ENCODE measurements at regions not wholly inside any gene's neighbourhood (a gene's known extent, or its start where the extent isn't known, plus 50 kb on each side); places are given as distances from the start of the nearest gene placed in this dataset.
"Not testable (repeated sequence)": the region's sequence is repeated elsewhere in the genome, so short reads cannot be mapped to it uniquely, and the experiment has no call there.

DNA sequence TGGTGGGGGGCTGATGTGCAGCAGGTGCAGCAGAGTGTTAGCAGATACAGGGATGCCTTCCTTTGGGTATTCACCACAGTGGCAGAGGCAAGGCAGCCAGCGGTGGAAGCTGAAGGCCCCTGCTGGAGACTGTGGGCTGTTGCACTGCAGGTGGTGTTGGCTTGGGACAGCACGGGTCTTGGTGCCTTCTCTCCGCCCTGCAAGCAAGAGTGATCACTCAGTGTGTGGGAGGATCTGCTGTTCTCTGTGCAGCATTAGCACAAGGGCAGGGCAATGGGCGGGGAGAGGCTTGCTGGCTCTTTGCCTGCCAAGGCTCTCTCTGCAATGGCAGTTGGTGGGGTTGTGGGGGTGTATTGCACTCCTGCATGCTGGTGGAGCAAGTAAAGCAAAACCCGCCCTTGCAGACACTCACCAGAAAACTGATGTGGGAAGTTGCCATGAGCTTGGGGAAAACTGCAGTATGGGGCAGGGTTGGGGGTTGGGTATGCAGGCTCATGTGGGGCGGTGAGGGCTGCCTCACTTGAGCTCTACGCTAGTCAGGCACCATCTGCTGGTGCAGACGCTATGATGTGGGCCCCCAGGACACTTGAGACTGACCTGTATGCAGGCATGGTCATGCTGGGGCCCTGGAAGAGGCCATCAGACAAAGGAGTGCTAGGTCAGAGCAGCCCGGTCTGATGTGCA, 820.8 kb upstream of the GRIA3 start:
- Histone ChIP-seq H3K9me3 (replicated peaks; ENCODE audit: control insufficient read depth, insufficient read depth, low read length) (no peaks in the 10 kb centered on the region), H3K79me2 (ENCODE audit: control insufficient read depth, insufficient read depth, low read length) (no peaks in the 10 kb centered on the region), H3K4me3 (no peak overlapping the region), H3K27ac (ENCODE audit: control insufficient read depth, insufficient read depth) (no peak overlapping the region), H4K20me1 (ENCODE audit: control insufficient read depth, insufficient read depth) (no peaks in the 10 kb centered on the region), H2AFZ (ENCODE audit: control insufficient read depth, low read depth, low read length) (no peak overlapping the region), H3K27me3 (replicated peaks in 1 of 2; ENCODE audit: control insufficient read depth in 2 of 2, insufficient read depth in 2 of 2, low read length in 1 of 2) (no peaks in the 10 kb centered on the region), H3K4me1 (ENCODE audit: control insufficient read depth, insufficient read depth, low read length) (no peaks in the 10 kb centered on the region), H3K36me3 (ENCODE audit: control insufficient read depth in 2 of 2, insufficient read depth in 2 of 2, low read length in 1 of 2) (no peaks in the 10 kb centered on the region), H3K4me2 (ENCODE audit: control insufficient read depth, insufficient read depth) (no peak overlapping the region), H3K9ac (ENCODE audit: control insufficient read depth, insufficient read depth, low read length) (no peak overlapping the region)
- TF ChIP-seq, protein P1, sequence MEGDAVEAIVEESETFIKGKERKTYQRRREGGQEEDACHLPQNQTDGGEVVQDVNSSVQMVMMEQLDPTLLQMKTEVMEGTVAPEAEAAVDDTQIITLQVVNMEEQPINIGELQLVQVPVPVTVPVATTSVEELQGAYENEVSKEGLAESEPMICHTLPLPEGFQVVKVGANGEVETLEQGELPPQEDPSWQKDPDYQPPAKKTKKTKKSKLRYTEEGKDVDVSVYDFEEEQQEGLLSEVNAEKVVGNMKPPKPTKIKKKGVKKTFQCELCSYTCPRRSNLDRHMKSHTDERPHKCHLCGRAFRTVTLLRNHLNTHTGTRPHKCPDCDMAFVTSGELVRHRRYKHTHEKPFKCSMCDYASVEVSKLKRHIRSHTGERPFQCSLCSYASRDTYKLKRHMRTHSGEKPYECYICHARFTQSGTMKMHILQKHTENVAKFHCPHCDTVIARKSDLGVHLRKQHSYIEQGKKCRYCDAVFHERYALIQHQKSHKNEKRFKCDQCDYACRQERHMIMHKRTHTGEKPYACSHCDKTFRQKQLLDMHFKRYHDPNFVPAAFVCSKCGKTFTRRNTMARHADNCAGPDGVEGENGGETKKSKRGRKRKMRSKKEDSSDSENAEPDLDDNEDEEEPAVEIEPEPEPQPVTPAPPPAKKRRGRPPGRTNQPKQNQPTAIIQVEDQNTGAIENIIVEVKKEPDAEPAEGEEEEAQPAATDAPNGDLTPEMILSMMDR (IDR thresholded peaks at IDR 0.05 in 2 of 3, conservative IDR thresholded peaks at IDR 0.05 in 1 of 3; ENCODE audit: control insufficient read depth in 2 of 3, extremely low read depth in 1 of 3, insufficient read depth in 1 of 3, low read depth in 3 of 3, low read length in 3 of 3), result 0 out of 6 replicates have a peak, but pooled peaks of 2 of the 3 experiments have one; percentile 4 to 18
- TF ChIP-seq, protein P2, sequence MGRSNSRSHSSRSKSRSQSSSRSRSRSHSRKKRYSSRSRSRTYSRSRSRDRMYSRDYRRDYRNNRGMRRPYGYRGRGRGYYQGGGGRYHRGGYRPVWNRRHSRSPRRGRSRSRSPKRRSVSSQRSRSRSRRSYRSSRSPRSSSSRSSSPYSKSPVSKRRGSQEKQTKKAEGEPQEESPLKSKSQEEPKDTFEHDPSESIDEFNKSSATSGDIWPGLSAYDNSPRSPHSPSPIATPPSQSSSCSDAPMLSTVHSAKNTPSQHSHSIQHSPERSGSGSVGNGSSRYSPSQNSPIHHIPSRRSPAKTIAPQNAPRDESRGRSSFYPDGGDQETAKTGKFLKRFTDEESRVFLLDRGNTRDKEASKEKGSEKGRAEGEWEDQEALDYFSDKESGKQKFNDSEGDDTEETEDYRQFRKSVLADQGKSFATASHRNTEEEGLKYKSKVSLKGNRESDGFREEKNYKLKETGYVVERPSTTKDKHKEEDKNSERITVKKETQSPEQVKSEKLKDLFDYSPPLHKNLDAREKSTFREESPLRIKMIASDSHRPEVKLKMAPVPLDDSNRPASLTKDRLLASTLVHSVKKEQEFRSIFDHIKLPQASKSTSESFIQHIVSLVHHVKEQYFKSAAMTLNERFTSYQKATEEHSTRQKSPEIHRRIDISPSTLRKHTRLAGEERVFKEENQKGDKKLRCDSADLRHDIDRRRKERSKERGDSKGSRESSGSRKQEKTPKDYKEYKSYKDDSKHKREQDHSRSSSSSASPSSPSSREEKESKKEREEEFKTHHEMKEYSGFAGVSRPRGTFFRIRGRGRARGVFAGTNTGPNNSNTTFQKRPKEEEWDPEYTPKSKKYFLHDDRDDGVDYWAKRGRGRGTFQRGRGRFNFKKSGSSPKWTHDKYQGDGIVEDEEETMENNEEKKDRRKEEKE (IDR thresholded peaks at IDR 0.05), result no peak
- ChIA-PET SMC1A (ENCODE audit: uncharacterized antibody, unreplicated experiment) (interaction anchor here (1.6 kb wide), 1 partner anchor 54 kb away, joined by 3 read pairs; no protein-coding TSS in a partner anchor), POLR2A (no interaction called here), CTCF (interaction anchor here (0.6 to 1.2 kb wide), 3 partner anchors 990 to 1665 kb away, joined by 3 read pairs; no protein-coding TSS in a partner anchor), RAD21 (ENCODE audit: unreplicated experiment) (interaction anchor here (0.8 to 1.5 kb wide), 3 partner anchors 88 to 248 kb away, joined by 3 read pairs; no protein-coding TSS in a partner anchor)
- intact Hi-C loops (cut with micrococcal nuclease; ENCODE audit: unreplicated experiment), result no loop called here
- DNase-seq (ENCODE audit: low read depth, low spot score) (no peak), ATAC-seq (peak; percentile 70), FAIRE-seq (no peak)
- WGBS (ENCODE audit: insufficient coverage, insufficient replicate concordance, low lambda C conversion rate, missing lambda C conversion rate), result 13% methylated on average over 9 of the region's 9 CpGs
- BruUV-seq (replicated peaks), result no TSS peak
- in situ Hi-C loops (cut with MboI), result no loop called here

DNA sequence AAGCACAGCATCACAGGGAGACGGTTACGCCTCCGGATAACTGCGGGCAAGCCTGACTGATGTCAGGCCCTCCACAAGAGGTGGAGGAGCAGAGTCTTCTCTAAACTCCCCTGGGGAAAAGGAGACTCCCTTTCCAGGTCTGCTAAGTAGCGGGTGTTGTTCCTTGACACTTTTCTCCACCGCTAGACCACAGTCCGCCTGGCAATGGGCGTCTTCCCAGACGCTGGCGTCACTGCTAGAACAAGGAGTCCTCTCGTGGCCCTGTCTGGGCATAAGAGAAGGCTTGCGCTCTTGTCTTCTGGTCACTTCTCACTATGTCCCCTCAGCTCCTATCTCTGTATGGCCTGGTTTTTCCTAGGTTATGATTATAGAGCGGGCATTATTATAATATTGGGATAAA, 808.5 kb upstream of the GRIA3 start:
- POLR2A ChIA-PET, result not testable (repeated sequence)
- 72% methylated on average over 13 of the region's 13 CpGs for WGBS (ENCODE audit: insufficient coverage, insufficient replicate concordance, low lambda C conversion rate, missing lambda C conversion rate)

More for the DNA sequence above, 808.5 kb upstream of the GRIA3 start:
- H4K20me1 ChIP-seq (ENCODE audit: control insufficient read depth, insufficient read depth); H3K4me2 ChIP-seq (ENCODE audit: control insufficient read depth, insufficient read depth); H3K27ac ChIP-seq (ENCODE audit: control insufficient read depth, insufficient read depth); in situ Hi-C loops (cut with MboI); H3K27me3 ChIP-seq (replicated peaks in 1 of 2; ENCODE audit: control insufficient read depth in 2 of 2, insufficient read depth in 2 of 2, low read length in 1 of 2); intact Hi-C loops (cut with micrococcal nuclease; ENCODE audit: unreplicated experiment); SMC1A ChIA-PET (ENCODE audit: uncharacterized antibody, unreplicated experiment); CTCF ChIA-PET; H3K4me1 ChIP-seq (ENCODE audit: control insufficient read depth, insufficient read depth, low read length); DNase-seq (ENCODE audit: low read depth, low spot score); RAD21 ChIA-PET (ENCODE audit: unreplicated experiment); H3K36me3 ChIP-seq (ENCODE audit: control insufficient read depth in 2 of 2, insufficient read depth in 2 of 2, low read length in 1 of 2); ATAC-seq; H3K9me3 ChIP-seq (replicated peaks; ENCODE audit: control insufficient read depth, insufficient read depth, low read length); BruUV-seq (replicated peaks); H3K79me2 ChIP-seq (ENCODE audit: control insufficient read depth, insufficient read depth, low read length); H3K9ac ChIP-seq (ENCODE audit: control insufficient read depth, insufficient read depth, low read length); H2AFZ ChIP-seq (ENCODE audit: control insufficient read depth, low read depth, low read length); FAIRE-seq; H3K4me3 ChIP-seq: not testable (repeated sequence)

Measured in GM12878 (cell line).